IMR-90 (cell line): ENCODE measurements at regions not wholly inside any gene's neighbourhood (a gene's known extent, or its start where the extent isn't known, plus 50 kb on each side); places are given as distances from the start of the nearest gene placed in this dataset.

ENCODE experiments used
- ATAC-seq: fragments of 200-7000 bp; cut with Tn5 transposase; 2 replicates; pipeline ENCODE4 v1.9.1; 2020; ENCODE audit warnings: low read depth, mild to moderate bottlenecking, moderate library complexity
- BruUV-seq: library from RNA; stranded (reverse); fragments of 400-500 nt; replicated peaks from 2 replicates; lab custom pipeline; 2021; lab: Mats Ljungman, UMichigan
- CTCF ChIA-PET: fragments of 300-600 bp; formaldehyde crosslinking; extraction: SDS; loops from one replicate; lab custom pipeline; 2021; ENCODE audit warnings: antibody characterized with exemption; lab: Yijun Ruan, JAX
- POLR2A ChIA-PET: fragments of 300-600 bp; sonication (Branson Sonifier 250); formaldehyde crosslinking; loops from one replicate; lab custom pipeline; 2022; ENCODE audit warnings: antibody characterized with exemption; ENCODE audit not compliant: unreplicated experiment; lab: Charles Lee
- DNase-seq: peaks from one replicate; pipeline ENCODE4 v3.0.0; 2013
- H2AFZ ChIP-seq: replicated peaks from 2 replicates; pipeline ENCODE3; 2013; ENCODE audit warnings: low read length, mild to moderate bottlenecking; ENCODE audit not compliant: poor library complexity
- H2AK5ac ChIP-seq: 2 replicates; pipeline ENCODE4 v1.6.1; 2013; ENCODE audit warnings: low read depth, low read length, inconsistent platforms
- H2AK9ac ChIP-seq: replicated peaks from 2 replicates; pipeline ENCODE3; 2013; ENCODE audit warnings: mild to moderate bottlenecking, low read depth, low read length, moderate library complexity; ENCODE audit not compliant: poor library complexity
- H2BK120ac ChIP-seq: 2 replicates; pipeline ENCODE4 v1.6.1; 2013; ENCODE audit warnings: low read depth, low read length, inconsistent platforms
- H2BK15ac ChIP-seq: 3 replicates; pipeline ENCODE4 v1.6.1; 2013; ENCODE audit warnings: low read depth, low read length, inconsistent platforms
- H2BK20ac ChIP-seq: 2 replicates; pipeline ENCODE4 v1.6.1; 2013; ENCODE audit warnings: low read depth, mild to moderate bottlenecking, inconsistent platforms, low read length, moderate library complexity
- H2BK5ac ChIP-seq: 2 replicates; pipeline ENCODE4 v1.6.1; 2013; ENCODE audit warnings: mild to moderate bottlenecking, low read depth, low read length, inconsistent platforms; ENCODE audit not compliant: poor library complexity, severe bottlenecking
- H3K14ac ChIP-seq: replicated peaks from 2 replicates; pipeline ENCODE4 v1.6.1; 2013; ENCODE audit warnings: low read depth, low read length, inconsistent platforms
- H3K18ac ChIP-seq: 2 replicates; pipeline ENCODE4 v1.6.1; 2013; ENCODE audit warnings: low read depth, low read length, control low read depth
- H3K23ac ChIP-seq: 2 replicates; pipeline ENCODE4 v1.6.1; 2013; ENCODE audit warnings: low read depth, low read length, inconsistent platforms
- H3K27ac ChIP-seq: 2 replicates; pipeline ENCODE4 v1.5.1; 2013; ENCODE audit warnings: mild to moderate bottlenecking, control low read depth, low read length; ENCODE audit not compliant: insufficient read depth
- H3K27me3 ChIP-seq: 2 replicates; pipeline ENCODE4 v1.6.1; 2013; ENCODE audit warnings: low read length; ENCODE audit not compliant: control insufficient read depth, insufficient read depth
- H3K36me3 ChIP-seq: 2 replicates; pipeline ENCODE4 v1.6.1; 2013; ENCODE audit warnings: low read length, mixed read lengths; ENCODE audit not compliant: control insufficient read depth, insufficient read depth
- H3K4ac ChIP-seq: 2 replicates; pipeline ENCODE4 v1.6.1; 2013; ENCODE audit warnings: low read depth, low read length, inconsistent platforms
- H3K4me1 ChIP-seq: 2 replicates; pipeline ENCODE4 v1.6.1; 2013; ENCODE audit warnings: low read length, mixed read lengths; ENCODE audit not compliant: control insufficient read depth, insufficient read depth
- H3K4me2 ChIP-seq: 2 replicates; pipeline ENCODE4 v1.6.1; 2013; ENCODE audit warnings: low read depth, mild to moderate bottlenecking, control low read depth, low read length, moderate library complexity
- H3K4me3 ChIP-seq: 2 replicates; pipeline ENCODE4 v1.5.1; 2013; ENCODE audit warnings: low read depth, mild to moderate bottlenecking, control low read depth, low read length, moderate library complexity; ENCODE audit not compliant: insufficient read depth
- H3K56ac ChIP-seq: 2 replicates; pipeline ENCODE4 v1.6.1; 2013; ENCODE audit warnings: low read length, inconsistent platforms; ENCODE audit not compliant: insufficient read depth; ENCODE audit errors: extremely low read depth
- H3K79me1 ChIP-seq, 2 experiments: 2 replicates each; pipeline ENCODE4 v1.6.1; 2013; ENCODE audit warnings: low read length in 2 of 2, inconsistent platforms in 1 of 2, low read depth in 1 of 2
- H3K9ac ChIP-seq: 2 replicates; pipeline ENCODE4 v1.6.1; 2013; ENCODE audit warnings: low read depth, low read length, control low read depth
- H3K9me1 ChIP-seq: 2 replicates; pipeline ENCODE4 v1.6.1; 2013; ENCODE audit warnings: low read length, inconsistent platforms; ENCODE audit not compliant: insufficient read depth
- H3K9me3 ChIP-seq: 2 replicates; pipeline ENCODE4 v1.6.1; 2013; ENCODE audit warnings: low read length; ENCODE audit not compliant: control insufficient read depth, insufficient read depth
- H4K20me1 ChIP-seq: 2 replicates; pipeline ENCODE4 v1.6.1; 2013; ENCODE audit warnings: low read length, inconsistent platforms; ENCODE audit not compliant: insufficient read depth
- H4K5ac ChIP-seq: 2 replicates; pipeline ENCODE4 v1.6.1; 2013; ENCODE audit warnings: mild to moderate bottlenecking, low read depth, low read length, control low read depth
- H4K8ac ChIP-seq, 2 experiments: 2 replicates each; pipeline ENCODE4 v1.6.1; 2013; ENCODE audit warnings: low read depth in 2 of 2, low read length in 2 of 2, control low read depth in 1 of 2, inconsistent platforms in 1 of 2
- H4K91ac ChIP-seq: 2 replicates; pipeline ENCODE4 v1.6.1; 2013; ENCODE audit warnings: low read depth, low read length, inconsistent platforms; ENCODE audit not compliant: insufficient read depth
- CEBPB ChIP-seq: IDR thresholded peaks from 2 replicates; pipeline ENCODE4 v1.6.1; 2012; ENCODE audit warnings: low read depth, low read length, improper control_type of control experiment
- MXI1 ChIP-seq: IDR thresholded peaks from 2 replicates; pipeline ENCODE4 v1.6.1; 2012; ENCODE audit warnings: low read depth, mild to moderate bottlenecking, low read length, moderate library complexity, borderline replicate concordance
- NFE2L2 ChIP-seq: fragments of 150-350 bp; IDR thresholded peaks from 2 replicates; pipeline ENCODE4 v1.6.1; 2016; ENCODE audit warnings: low read depth, mild to moderate bottlenecking, low read length
- POLR2A ChIP-seq: IDR thresholded peaks from 2 replicates; pipeline ENCODE4 v1.6.1; 2012; ENCODE audit warnings: mild to moderate bottlenecking, low read depth, low read length
- RAD21 ChIP-seq: IDR thresholded peaks from 2 replicates; pipeline ENCODE4 v1.6.1; 2012; ENCODE audit warnings: low read length, improper control_type of control experiment
- RCOR1 ChIP-seq: IDR thresholded peaks from 2 replicates; pipeline ENCODE4 v1.6.1; 2012; ENCODE audit warnings: mild to moderate bottlenecking, low read length, improper control_type of control experiment; ENCODE audit not compliant: insufficient replicate concordance
- RFX5 ChIP-seq: IDR thresholded peaks from 2 replicates; pipeline ENCODE4 v1.8.0; 2012; ENCODE audit warnings: low read depth, mild to moderate bottlenecking, low read length, moderate library complexity
- SMC3 ChIP-seq: fragments of 150-350 bp; IDR thresholded peaks from 2 replicates; pipeline ENCODE4 v1.6.1; 2016; ENCODE audit warnings: low read depth, mild to moderate bottlenecking, antibody characterized with exemption, low read length, moderate library complexity
- WGBS, 2 experiments: methylation state at CpG; one replicate each; pipeline versions ENCODE4 v1.1.5 to v1.1.7; 2013; ENCODE audit warnings: missing lambda C conversion rate in 2 of 2; ENCODE audit not compliant: insufficient read length in 1 of 2; ENCODE audit errors: extremely low coverage in 2 of 2; 5-methylcytosine and 5-hydroxymethylcytosine counted together
- dilution Hi-C: fragments of 300-500 bp; cut with HindIII; formaldehyde crosslinking; loops from one replicate; pipeline ENCODE4 v1.14.3; 2018; ENCODE audit warnings: low sequenced_read_pairs; ENCODE audit not compliant: unreplicated experiment
- in situ Hi-C: fragments of 300-500 bp; cut with MboI; formaldehyde crosslinking; loops from 3 replicates; pipeline ENCODE4 v1.14.3; 2019; ENCODE audit warnings: low sequenced_read_pairs, inconsistent platforms, mixed read lengths
- intact Hi-C: fragments of 100-400 bp; cut with micrococcal nuclease; formaldehyde crosslinking; loops from 2 replicates; pipeline ENCODE4 v1.10.0; 2022
- TF ChIP-seq, protein P1 (sequence below): fragments of 150-350 bp; IDR thresholded peaks from 2 replicates; pipeline ENCODE4 v1.6.1; 2016; ENCODE audit warnings: low read depth, mild to moderate bottlenecking, low read length, moderate library complexity, borderline replicate concordance
- TF ChIP-seq, protein P2 (sequence below): conservative IDR thresholded peaks from 2 replicates; pipeline ENCODE4 v1.5.1; 2012; ENCODE audit warnings: mild to moderate bottlenecking, low read depth, low read length, improper control_type of control experiment

DNA sequence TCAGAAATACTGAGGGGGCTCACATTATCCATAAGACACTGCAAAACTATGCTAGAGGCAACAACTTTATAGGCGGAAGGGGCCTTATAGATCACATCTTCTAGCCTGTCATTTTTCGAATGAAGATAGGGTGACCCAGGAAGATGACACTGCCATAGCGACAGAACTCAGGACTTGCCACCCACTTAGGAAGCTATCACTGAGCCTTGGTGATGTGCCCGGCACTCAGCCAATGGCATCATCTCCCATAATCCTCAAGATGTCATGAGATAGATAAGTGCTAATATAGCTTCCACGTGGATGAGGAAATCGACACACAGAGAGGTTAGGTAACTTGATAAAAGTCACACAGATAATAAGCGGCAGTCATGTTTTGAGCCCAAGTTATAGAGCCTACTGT lies 346.6 kb downstream of the DHX15 start:
- Histone ChIP-seq H2AFZ (no peak overlapping the region), H4K8ac (no peak overlapping the region), H2BK20ac (no peak overlapping the region), H2BK15ac (no peak overlapping the region), H3K56ac (no peak overlapping the region), H3K9me1 (no peaks in the 10 kb centered on the region), H3K36me3 (no peaks in the 10 kb centered on the region), H4K5ac (no peak overlapping the region), H3K4ac (no peak overlapping the region), H2AK9ac (no peak overlapping the region), H3K9me3 (no peaks in the 10 kb centered on the region), H4K91ac (no peak overlapping the region), H3K4me3 (no peak overlapping the region), H2BK5ac (no peak overlapping the region), H2AK5ac (no peak overlapping the region), H4K20me1 (no peaks in the 10 kb centered on the region), H2BK120ac (no peak overlapping the region), H3K9ac (no peak overlapping the region), H3K14ac (no peak overlapping the region), H3K27me3 (peaks cover 5% of the 10 kb centered on the region), H3K4me2 (no peak overlapping the region), H3K18ac (no peak overlapping the region), H3K27ac (no peak overlapping the region), H3K79me1 (no peaks in the 10 kb centered on the region), H3K23ac (no peak overlapping the region), H3K4me1 (no peaks in the 10 kb centered on the region; the same call in 1 of the 2 replicates)
- CTCF ChIA-PET, result no interaction called here
- no TSS peak for BruUV-seq
- POLR2A ChIA-PET, result no interaction called here
- dilution Hi-C loops (no loop called here), intact Hi-C loops (no loop called here), in situ Hi-C loops (no loop called here)
- ATAC-seq (no peak), DNase-seq (no peak)
- TF ChIP-seq, protein P1, sequence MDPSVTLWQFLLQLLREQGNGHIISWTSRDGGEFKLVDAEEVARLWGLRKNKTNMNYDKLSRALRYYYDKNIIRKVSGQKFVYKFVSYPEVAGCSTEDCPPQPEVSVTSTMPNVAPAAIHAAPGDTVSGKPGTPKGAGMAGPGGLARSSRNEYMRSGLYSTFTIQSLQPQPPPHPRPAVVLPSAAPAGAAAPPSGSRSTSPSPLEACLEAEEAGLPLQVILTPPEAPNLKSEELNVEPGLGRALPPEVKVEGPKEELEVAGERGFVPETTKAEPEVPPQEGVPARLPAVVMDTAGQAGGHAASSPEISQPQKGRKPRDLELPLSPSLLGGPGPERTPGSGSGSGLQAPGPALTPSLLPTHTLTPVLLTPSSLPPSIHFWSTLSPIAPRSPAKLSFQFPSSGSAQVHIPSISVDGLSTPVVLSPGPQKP, result no peak
- TF ChIP-seq RFX5 (no peak), RAD21 (no peak), POLR2A (no peak), CEBPB (no peak), SMC3 (no peak), NFE2L2 (no peak), RCOR1 (no peak), MXI1 (no peak)
- TF ChIP-seq, protein P2, sequence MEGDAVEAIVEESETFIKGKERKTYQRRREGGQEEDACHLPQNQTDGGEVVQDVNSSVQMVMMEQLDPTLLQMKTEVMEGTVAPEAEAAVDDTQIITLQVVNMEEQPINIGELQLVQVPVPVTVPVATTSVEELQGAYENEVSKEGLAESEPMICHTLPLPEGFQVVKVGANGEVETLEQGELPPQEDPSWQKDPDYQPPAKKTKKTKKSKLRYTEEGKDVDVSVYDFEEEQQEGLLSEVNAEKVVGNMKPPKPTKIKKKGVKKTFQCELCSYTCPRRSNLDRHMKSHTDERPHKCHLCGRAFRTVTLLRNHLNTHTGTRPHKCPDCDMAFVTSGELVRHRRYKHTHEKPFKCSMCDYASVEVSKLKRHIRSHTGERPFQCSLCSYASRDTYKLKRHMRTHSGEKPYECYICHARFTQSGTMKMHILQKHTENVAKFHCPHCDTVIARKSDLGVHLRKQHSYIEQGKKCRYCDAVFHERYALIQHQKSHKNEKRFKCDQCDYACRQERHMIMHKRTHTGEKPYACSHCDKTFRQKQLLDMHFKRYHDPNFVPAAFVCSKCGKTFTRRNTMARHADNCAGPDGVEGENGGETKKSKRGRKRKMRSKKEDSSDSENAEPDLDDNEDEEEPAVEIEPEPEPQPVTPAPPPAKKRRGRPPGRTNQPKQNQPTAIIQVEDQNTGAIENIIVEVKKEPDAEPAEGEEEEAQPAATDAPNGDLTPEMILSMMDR, result no peak
- 100% methylated on average over 1 of the region's 7 CpGs; no CpG with 5 or more reads in 1 of the 2 experiments for WGBS, 2 experiments
